Panc1 (cell line): ENCODE measurements at regions not wholly inside any gene's neighbourhood (a gene's known extent, or its start where the extent isn't known, plus 50 kb on each side); places are given as distances from the start of the nearest gene placed in this dataset.

ENCODE experiments used
- ATAC-seq: fragments of 200-7000 bp; cut with Tn5 transposase; 2 replicates; pipeline ENCODE4 v1.9.1; 2020; ENCODE audit warnings: mild to moderate bottlenecking, moderate library complexity
- BruUV-seq: library from RNA; stranded (reverse); fragments of 400-500 nt; replicated peaks from 2 replicates; lab custom pipeline; 2021; lab: Mats Ljungman, UMichigan
- CTCF ChIA-PET: fragments of 300-600 bp; sonication (Branson Sonifier 250); formaldehyde crosslinking; loops from one replicate; lab custom pipeline; 2022; ENCODE audit warnings: antibody characterized with exemption; lab: Charles Lee
- POLR2A ChIA-PET: fragments of 300-600 bp; sonication (Branson Sonifier 250); formaldehyde crosslinking; loops from one replicate; lab custom pipeline; 2022; ENCODE audit warnings: antibody characterized with exemption; lab: Charles Lee
- DNase-seq: peaks from one replicate; pipeline ENCODE4 v3.0.0-alpha.2; 2010; ENCODE audit warnings: low read depth, low spot score
- H3K27ac ChIP-seq: 2 replicates; pipeline ENCODE4 v1.5.1; 2011; ENCODE audit warnings: mild to moderate bottlenecking, low read length, inconsistent platforms
- H3K27me3 ChIP-seq: fragments of 200-500 bp; sonication (Bioruptor generic); 2 replicates; pipeline ENCODE4 v1.6.0; 2014; ENCODE audit warnings: low read length, inconsistent platforms; ENCODE audit not compliant: control insufficient read depth, insufficient read depth
- H3K36me3 ChIP-seq: fragments of 200-500 bp; sonication (Bioruptor generic); 2 replicates; pipeline ENCODE4 v1.5.1; 2014; ENCODE audit warnings: inconsistent platforms, mild to moderate bottlenecking, low read length, moderate library complexity; ENCODE audit not compliant: control insufficient read depth, insufficient read depth
- H3K4me1 ChIP-seq: 2 replicates; pipeline ENCODE4 v1.5.1; 2011; ENCODE audit warnings: inconsistent platforms, mild to moderate bottlenecking, low read length, moderate library complexity; ENCODE audit not compliant: control insufficient read depth, insufficient read depth
- H3K4me3 ChIP-seq, 2 experiments: 2 replicates each; pipeline ENCODE4 v1.5.1; 2011 to 2012; ENCODE audit warnings: low read depth in 2 of 2, low read length in 2 of 2, mild to moderate bottlenecking in 2 of 2, inconsistent platforms in 1 of 2, moderate library complexity in 1 of 2
- H3K9me3 ChIP-seq: fragments of 200-500 bp; sonication (Bioruptor generic); 2 replicates; pipeline ENCODE4 v1.5.1; 2014; ENCODE audit warnings: low read depth, mild to moderate bottlenecking, inconsistent platforms, low read length, moderate library complexity; ENCODE audit not compliant: control insufficient read depth, insufficient read depth
- CTCF ChIP-seq: fragments of 450-650 bp; IDR thresholded peaks from 2 replicates; pipeline ENCODE4 v1.5.1; 2017; ENCODE audit warnings: mild to moderate bottlenecking
- POLR2AphosphoS5 ChIP-seq: IDR thresholded peaks from 2 replicates; pipeline ENCODE4 v1.6.1; 2012; ENCODE audit warnings: mild to moderate bottlenecking, low read depth, low read length, moderate library complexity
- REST ChIP-seq, 2 experiments: IDR thresholded peaks; 2 replicates each; pipeline ENCODE4 v1.6.1; 2011 to 2012; ENCODE audit warnings: low read depth in 2 of 2, control low read depth in 1 of 2, low read length in 1 of 2, mild to moderate bottlenecking in 1 of 2, moderate library complexity in 1 of 2; ENCODE audit not compliant: insufficient read depth in 1 of 2
- SIN3A ChIP-seq: IDR thresholded peaks from 2 replicates; pipeline ENCODE4 v1.6.1; 2012; ENCODE audit warnings: low read depth, mild to moderate bottlenecking, low read length, moderate library complexity, borderline replicate concordance; ENCODE audit not compliant: insufficient read depth
- TCF7L2 ChIP-seq: IDR thresholded peaks from 2 replicates; pipeline ENCODE4 v1.6.1; 2011; ENCODE audit warnings: mild to moderate bottlenecking, low read depth, low read length, inconsistent platforms
- in situ Hi-C: cut with HindIII; loops from 2 replicates; pipeline ENCODE4 v1.10.0; 2016; ENCODE audit warnings: low sequenced_read_pairs, low pct_unique_long_range_greater_than_20kb
- intact Hi-C: fragments of 100-400 bp; cut with micrococcal nuclease; formaldehyde crosslinking; loops from one replicate; pipeline ENCODE4 v1.10.0; 2022; ENCODE audit not compliant: unreplicated experiment

GRCh38 chrX:51798701-51799100 is 55.5 kb downstream of the GSPT2 start:
- no TSS peak for BruUV-seq
- no peak for DNase-seq
- Histone ChIP-seq H3K27ac (no peak overlapping the region), H3K9me3 (no peaks in the 10 kb centered on the region), H3K27me3 (no peaks in the 10 kb centered on the region), H3K4me3 (no peak overlapping the region), H3K4me1 (peaks cover 1% of the 10 kb centered on the region), H3K36me3 (no peaks in the 10 kb centered on the region)
- in situ Hi-C loops: no loop called here
- ChIA-PET POLR2A (no interaction called here), CTCF (no interaction called here)
- intact Hi-C loops: no loop called here
- TF ChIP-seq REST (IDR thresholded peaks at IDR 0.05; ENCODE audit: insufficient read depth in 1 of 2, low read depth in 2 of 2, low read length in 1 of 2) (no peak), TCF7L2 (no peak), CTCF (no peak), SIN3A (no peak), POLR2AphosphoS5 (no peak)
- no peak for ATAC-seq

- DNase-seq (peak; percentile 33), ATAC-seq (peak; percentile 99)
- intact Hi-C loops: no loop called here
- Histone ChIP-seq H3K27ac (peak overlapping the region; percentile 80), H3K4me1 (peaks cover 6% of the 10 kb centered on the region), H3K27me3 (no peaks in the 10 kb centered on the region), H3K9me3 (no peaks in the 10 kb centered on the region), H3K36me3 (no peaks in the 10 kb centered on the region), H3K4me3 (peak overlapping the region; percentile 75 to 86)
- in situ Hi-C loops: no loop called here
- TF ChIP-seq SIN3A (no peak), TCF7L2 (no peak), REST (IDR thresholded peaks at IDR 0.05; ENCODE audit: insufficient read depth in 1 of 2, low read depth in 2 of 2, low read length in 1 of 2) (no peak), CTCF (peak; percentile 38), POLR2AphosphoS5 (peak; percentile 76)
- POLR2A ChIA-PET: interaction anchor here (0.6 to 0.7 kb wide), 2 partner anchors 10 to 90 kb away, joined by 3 to 5 read pairs; no protein-coding TSS in a partner anchor
- BruUV-seq: TSS peak; percentile 88
- CTCF ChIA-PET: no interaction called here
Measured at GRCh38 chrX:51802917-51803688, 59.9 kb downstream of the GSPT2 start.
